ENCODE measurements at regions not wholly inside any gene's neighbourhood (a gene's known extent, or its start where the extent isn't known, plus 50 kb on each side); places are given as distances from the start of the nearest gene placed in this dataset.

DNA sequence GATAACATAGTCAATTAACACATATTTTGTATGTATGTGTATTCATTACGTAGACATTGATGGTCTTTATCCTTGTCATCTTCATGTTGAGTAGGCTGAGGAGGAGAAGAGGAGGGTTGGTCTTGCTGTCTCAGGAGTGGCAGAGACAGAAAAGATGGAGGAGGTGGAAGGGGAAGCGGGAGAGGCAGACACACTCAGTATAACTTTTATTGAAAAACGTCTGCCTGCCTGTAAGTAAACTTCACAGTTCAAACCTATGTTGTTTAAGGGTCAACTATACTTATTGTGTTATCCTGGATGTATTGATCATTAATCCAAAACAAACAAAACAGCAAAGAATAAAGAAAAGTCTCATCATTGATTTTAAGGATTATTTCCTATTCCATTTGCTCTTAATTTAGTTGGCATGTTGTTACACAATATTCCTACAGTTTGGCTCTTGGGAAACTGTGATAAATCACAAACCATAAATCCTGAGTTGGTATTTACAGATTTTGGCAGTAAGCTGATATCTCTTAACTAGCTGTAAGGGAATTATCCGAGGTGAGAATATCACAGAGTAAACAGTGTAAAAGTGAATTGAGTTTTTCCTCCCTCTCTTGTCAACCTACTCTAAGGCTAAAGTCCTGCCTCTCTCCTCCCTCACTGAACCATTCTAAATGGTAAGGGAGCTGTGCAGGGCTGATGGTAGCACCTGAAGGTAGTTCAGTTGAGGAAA lies 487.2 kb downstream of the SPATA31D1 start:
- no peak overlapping the region for H3K4me3 ChIP-seq (replicated peaks in 1 of 4; ENCODE audit: control extremely low read depth in 1 of 4, insufficient read depth in 1 of 4, low read depth in 3 of 4, low read length in 4 of 4)
- TF ChIP-seq, protein P1, sequence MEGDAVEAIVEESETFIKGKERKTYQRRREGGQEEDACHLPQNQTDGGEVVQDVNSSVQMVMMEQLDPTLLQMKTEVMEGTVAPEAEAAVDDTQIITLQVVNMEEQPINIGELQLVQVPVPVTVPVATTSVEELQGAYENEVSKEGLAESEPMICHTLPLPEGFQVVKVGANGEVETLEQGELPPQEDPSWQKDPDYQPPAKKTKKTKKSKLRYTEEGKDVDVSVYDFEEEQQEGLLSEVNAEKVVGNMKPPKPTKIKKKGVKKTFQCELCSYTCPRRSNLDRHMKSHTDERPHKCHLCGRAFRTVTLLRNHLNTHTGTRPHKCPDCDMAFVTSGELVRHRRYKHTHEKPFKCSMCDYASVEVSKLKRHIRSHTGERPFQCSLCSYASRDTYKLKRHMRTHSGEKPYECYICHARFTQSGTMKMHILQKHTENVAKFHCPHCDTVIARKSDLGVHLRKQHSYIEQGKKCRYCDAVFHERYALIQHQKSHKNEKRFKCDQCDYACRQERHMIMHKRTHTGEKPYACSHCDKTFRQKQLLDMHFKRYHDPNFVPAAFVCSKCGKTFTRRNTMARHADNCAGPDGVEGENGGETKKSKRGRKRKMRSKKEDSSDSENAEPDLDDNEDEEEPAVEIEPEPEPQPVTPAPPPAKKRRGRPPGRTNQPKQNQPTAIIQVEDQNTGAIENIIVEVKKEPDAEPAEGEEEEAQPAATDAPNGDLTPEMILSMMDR (conservative IDR thresholded peaks at IDR 0.05 in 1 of 2, IDR thresholded peaks at IDR 0.05 in 1 of 2; ENCODE audit: low read depth in 1 of 2, low read length in 2 of 2), result no peak
- no peak for TF ChIP-seq EZH2 (IDR thresholded peaks at IDR 0.05; ENCODE audit: low read length, missing control alignments)

DNA sequence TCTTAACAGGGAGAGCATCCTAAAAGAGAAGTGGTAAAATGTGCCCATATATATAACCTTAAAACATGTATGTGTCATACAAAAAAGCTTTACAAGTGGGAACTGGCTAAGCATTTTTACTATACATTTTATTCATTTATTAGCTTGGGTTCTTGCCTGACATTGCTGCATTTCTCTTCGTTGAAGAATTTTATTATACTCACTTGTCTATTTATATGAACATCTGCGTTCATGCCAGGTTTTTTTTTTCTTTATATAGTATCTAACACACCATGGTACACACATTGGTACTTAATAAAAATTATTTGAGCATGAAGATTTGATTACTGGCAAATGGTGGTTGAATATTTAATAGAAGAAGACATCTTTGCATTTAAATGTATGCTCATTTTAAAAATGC lies 492.3 kb downstream of the SPATA31D1 start:
- H3K27me3 ChIP-seq (ENCODE audit: control insufficient read depth, insufficient read depth, low read length), result no peaks in the 10 kb centered on the region
- no peak overlapping the region for H2AFZ ChIP-seq (ENCODE audit: low read length)
- no peak overlapping the region for H3K9ac ChIP-seq (ENCODE audit: insufficient read depth, low read length)
- no peaks in the 10 kb centered on the region for H4K20me1 ChIP-seq (ENCODE audit: control insufficient read depth, extremely low read depth, insufficient read depth, low read length)
- H3K79me2 ChIP-seq (ENCODE audit: control insufficient read depth, insufficient read depth, low read length), result no peaks in the 10 kb centered on the region
- DNase-seq (ENCODE audit: low read depth in 2 of 2), result no peak
- TF ChIP-seq, protein P1 (conservative IDR thresholded peaks at IDR 0.05 in 1 of 2, IDR thresholded peaks at IDR 0.05 in 1 of 2; ENCODE audit: low read depth in 1 of 2, low read length in 2 of 2), result no peak
- TF ChIP-seq EZH2 (IDR thresholded peaks at IDR 0.05; ENCODE audit: low read length, missing control alignments), result no peak
- H3K36me3 ChIP-seq (ENCODE audit: control insufficient read depth, insufficient read depth, low read length), result no peaks in the 10 kb centered on the region
- no peak overlapping the region for H3K4me2 ChIP-seq (ENCODE audit: extremely low read depth, insufficient read depth, low read length)
- H3K9me3 ChIP-seq (ENCODE audit: control insufficient read depth, insufficient read depth, low read depth, low read length), result no peaks in the 10 kb centered on the region
- H3K4me3 ChIP-seq (replicated peaks in 1 of 4; ENCODE audit: control extremely low read depth in 1 of 4, insufficient read depth in 1 of 4, low read depth in 3 of 4, low read length in 4 of 4), result no peak overlapping the region
- no peaks in the 10 kb centered on the region for H3K4me1 ChIP-seq (ENCODE audit: control insufficient read depth, extremely low read depth, insufficient read depth, low read length)
- H3K27ac ChIP-seq (ENCODE audit: insufficient read depth, low read length), result no peak overlapping the region

More for the DNA sequence above, 487.2 kb downstream of the SPATA31D1 start:
- no peak overlapping the region for H3K27ac ChIP-seq (ENCODE audit: insufficient read depth, low read length)
- no peaks in the 10 kb centered on the region for H3K36me3 ChIP-seq (ENCODE audit: control insufficient read depth, insufficient read depth, low read length)
- no peak overlapping the region for H2AFZ ChIP-seq (ENCODE audit: low read length)
- no peak overlapping the region for H3K4me2 ChIP-seq (ENCODE audit: extremely low read depth, insufficient read depth, low read length)
- no peaks in the 10 kb centered on the region for H3K27me3 ChIP-seq (ENCODE audit: control insufficient read depth, insufficient read depth, low read length)
- no peak overlapping the region for H3K9ac ChIP-seq (ENCODE audit: insufficient read depth, low read length)
- H3K4me1 ChIP-seq (ENCODE audit: control insufficient read depth, extremely low read depth, insufficient read depth, low read length), result no peaks in the 10 kb centered on the region
- no peaks in the 10 kb centered on the region for H3K79me2 ChIP-seq (ENCODE audit: control insufficient read depth, insufficient read depth, low read length)
- no peaks in the 10 kb centered on the region for H3K9me3 ChIP-seq (ENCODE audit: control insufficient read depth, insufficient read depth, low read depth, low read length)
- no peak for DNase-seq (ENCODE audit: low read depth in 2 of 2)
- no peaks in the 10 kb centered on the region for H4K20me1 ChIP-seq (ENCODE audit: control insufficient read depth, extremely low read depth, insufficient read depth, low read length)

- no peaks in the 10 kb centered on the region for H3K36me3 ChIP-seq (ENCODE audit: control insufficient read depth, insufficient read depth, low read length)
- H4K20me1 ChIP-seq (ENCODE audit: control insufficient read depth, extremely low read depth, insufficient read depth, low read length), result no peaks in the 10 kb centered on the region
- no peaks in the 10 kb centered on the region for H3K4me1 ChIP-seq (ENCODE audit: control insufficient read depth, extremely low read depth, insufficient read depth, low read length)
- no peak overlapping the region for H3K9ac ChIP-seq (ENCODE audit: insufficient read depth, low read length)
- H3K27me3 ChIP-seq (ENCODE audit: control insufficient read depth, insufficient read depth, low read length), result no peaks in the 10 kb centered on the region
- H3K9me3 ChIP-seq (ENCODE audit: control insufficient read depth, insufficient read depth, low read depth, low read length), result no peaks in the 10 kb centered on the region
- no peak for DNase-seq (ENCODE audit: low read depth in 2 of 2)
- H3K4me3 ChIP-seq (replicated peaks in 1 of 4; ENCODE audit: control extremely low read depth in 1 of 4, insufficient read depth in 1 of 4, low read depth in 3 of 4, low read length in 4 of 4), result no peak overlapping the region
- H3K79me2 ChIP-seq (ENCODE audit: control insufficient read depth, insufficient read depth, low read length), result no peaks in the 10 kb centered on the region
- no peak overlapping the region for H2AFZ ChIP-seq (ENCODE audit: low read length)
- H3K27ac ChIP-seq (ENCODE audit: insufficient read depth, low read length), result no peak overlapping the region
- H3K4me2 ChIP-seq (ENCODE audit: extremely low read depth, insufficient read depth, low read length), result no peak overlapping the region
- TF ChIP-seq, protein P1 (conservative IDR thresholded peaks at IDR 0.05 in 1 of 2, IDR thresholded peaks at IDR 0.05 in 1 of 2; ENCODE audit: low read depth in 1 of 2, low read length in 2 of 2), result no peak
- TF ChIP-seq EZH2 (IDR thresholded peaks at IDR 0.05; ENCODE audit: low read length, missing control alignments), result no peak
These were observed 499.4 kb downstream of the SPATA31D1 start for GRCh38 chr9:82487935-82488312.
